ENCODE measurements at regions not wholly inside any gene's neighbourhood (a gene's known extent, or its start where the extent isn't known, plus 50 kb on each side); places are given as distances from the start of the nearest gene placed in this dataset.

- DNase-seq = no peak
- Histone ChIP-seq H3K27me3 (no peaks in the 10 kb centered on the region), H3K4me3 (no peak overlapping the region), H3K4me1 (no peaks in the 10 kb centered on the region), H3K36me3 (no peaks in the 10 kb centered on the region), H3K9me3 (replicated peaks) (0 out of 2 replicates have a peak, but pooled peaks cover 8% of the 10 kb centered on the region), H3K27ac (no peak overlapping the region)
Observed at GRCh38 chr2:104262714-104263113, 591.2 kb upstream of the POU3F3 start.

- no peaks in the 10 kb centered on the region for H3K27me3 ChIP-seq
- H3K27ac ChIP-seq = no peak overlapping the region
- no peaks in the 10 kb centered on the region; the same call in 1 of the 2 replicates for H3K9me3 ChIP-seq (replicated peaks)
- H3K4me3 ChIP-seq = no peak overlapping the region
- no peaks in the 10 kb centered on the region for H3K36me3 ChIP-seq
- H3K4me1 ChIP-seq = no peaks in the 10 kb centered on the region
- DNase-seq = no peak
Observed at GRCh38 chr2:104279646-104280045, 574.3 kb upstream of the POU3F3 start.

GRCh38 chr2:104280216-104280615, 573.7 kb upstream of the POU3F3 start:
- Histone ChIP-seq H3K4me1 (no peaks in the 10 kb centered on the region), H3K4me3 (no peak overlapping the region), H3K27me3 (no peaks in the 10 kb centered on the region), H3K27ac (no peak overlapping the region), H3K9me3 (replicated peaks) (no peaks in the 10 kb centered on the region; the same call in 1 of the 2 replicates), H3K36me3 (no peaks in the 10 kb centered on the region)
- no peak for DNase-seq

- Histone ChIP-seq H3K36me3 (no peaks in the 10 kb centered on the region), H3K27ac (no peak overlapping the region), H3K4me3 (no peak overlapping the region), H3K9me3 (replicated peaks) (no peaks in the 10 kb centered on the region), H3K27me3 (no peaks in the 10 kb centered on the region; the same call in 1 of the 2 replicates), H3K4me1 (no peaks in the 10 kb centered on the region)
- no peak for DNase-seq
Observed at GRCh38 chr2:104286841-104287240, 567.1 kb upstream of the POU3F3 start.

GRCh38 chr2:104289651-104290565, 564.0 kb upstream of the POU3F3 start:
- no peak for DNase-seq
- H3K27ac ChIP-seq = no peak overlapping the region
- H3K4me3 ChIP-seq = no peak overlapping the region
- H3K4me1 ChIP-seq = no peaks in the 10 kb centered on the region
- H3K27me3 ChIP-seq = no peaks in the 10 kb centered on the region; the same call in 1 of the 2 replicates
- H3K9me3 ChIP-seq (replicated peaks) = no peaks in the 10 kb centered on the region
- H3K36me3 ChIP-seq = no peaks in the 10 kb centered on the region

GRCh38 chr2:104290566-104290891, 563.4 kb upstream of the POU3F3 start:
- H3K36me3 ChIP-seq = no peaks in the 10 kb centered on the region
- H3K4me3 ChIP-seq = no peak overlapping the region
- DNase-seq = no peak
- no peaks in the 10 kb centered on the region for H3K9me3 ChIP-seq (replicated peaks)
- H3K27me3 ChIP-seq = no peaks in the 10 kb centered on the region; the same call in 1 of the 2 replicates
- no peak overlapping the region for H3K27ac ChIP-seq
- no peaks in the 10 kb centered on the region for H3K4me1 ChIP-seq

GRCh38 chr2:104312684-104313083, 541.2 kb upstream of the POU3F3 start:
- H3K4me3 ChIP-seq = no peak overlapping the region
- H3K27ac ChIP-seq = peak overlapping the region; percentile 22
- no peaks in the 10 kb centered on the region for H3K9me3 ChIP-seq (replicated peaks)
- no peaks in the 10 kb centered on the region for H3K36me3 ChIP-seq
- H3K27me3 ChIP-seq = no peaks in the 10 kb centered on the region
- H3K4me1 ChIP-seq = no peaks in the 10 kb centered on the region
- peak; percentile 14 to 32 for DNase-seq

GRCh38 chr2:104318001-104318665, 535.8 kb upstream of the POU3F3 start:
- peaks cover 16% of the 10 kb centered on the region for H3K4me1 ChIP-seq
- no peak overlapping the region for H3K4me3 ChIP-seq
- no peaks in the 10 kb centered on the region for H3K36me3 ChIP-seq
- H3K27me3 ChIP-seq = peaks cover 2% of the 10 kb centered on the region; the same call in 1 of the 2 replicates
- H3K9me3 ChIP-seq (replicated peaks) = no peaks in the 10 kb centered on the region
- DNase-seq = no peak
- H3K27ac ChIP-seq = no peak overlapping the region

- peaks cover 21% of the 10 kb centered on the region for H3K4me1 ChIP-seq
Observed at GRCh38 chr2:104321116-104321795, 532.7 kb upstream of the POU3F3 start.

GRCh38 chr2:104321796-104322349, 532.0 kb upstream of the POU3F3 start:
- Histone ChIP-seq H3K27me3 (peaks cover 2% of the 10 kb centered on the region; the same call in 1 of the 2 replicates), H3K27ac (peak overlapping the region; percentile 40), H3K36me3 (no peaks in the 10 kb centered on the region), H3K9me3 (replicated peaks) (no peaks in the 10 kb centered on the region), H3K4me3 (peak overlapping the region; percentile 30; the same call in 1 of the 2 replicates), H3K4me1 (peaks cover 21% of the 10 kb centered on the region)
- peak in 1 of 2 experiments; percentile 19 for DNase-seq

More at GRCh38 chr2:104321116-104321795, 532.7 kb upstream of the POU3F3 start:
- H3K9me3 ChIP-seq (replicated peaks) = no peaks in the 10 kb centered on the region
- peak; percentile 17 to 61 for DNase-seq
- peak overlapping the region; percentile 30; the same call in 1 of the 2 replicates for H3K4me3 ChIP-seq
- H3K36me3 ChIP-seq = no peaks in the 10 kb centered on the region
- H3K27ac ChIP-seq = peak overlapping the region; percentile 40
- H3K27me3 ChIP-seq = peaks cover 2% of the 10 kb centered on the region; the same call in 1 of the 2 replicates

GRCh38 chr2:104332731-104333130, 521.2 kb upstream of the POU3F3 start:
- Histone ChIP-seq H3K27me3 (no peaks in the 10 kb centered on the region), H3K9me3 (replicated peaks) (0 out of 2 replicates have a peak, but pooled peaks cover 1% of the 10 kb centered on the region), H3K4me1 (peaks cover 19% of the 10 kb centered on the region), H3K4me3 (no peak overlapping the region), H3K36me3 (no peaks in the 10 kb centered on the region), H3K27ac (peak overlapping the region; percentile 64)
- peak; percentile 83 to 91 for DNase-seq

GRCh38 chr2:104337869-104338268, 516.0 kb upstream of the POU3F3 start:
- no peak for DNase-seq
- H3K27me3 ChIP-seq = no peaks in the 10 kb centered on the region
- H3K4me1 ChIP-seq = peaks cover 11% of the 10 kb centered on the region
- H3K4me3 ChIP-seq = no peak overlapping the region
- 0 out of 2 replicates have a peak, but pooled peaks cover 2% of the 10 kb centered on the region for H3K9me3 ChIP-seq (replicated peaks)
- no peaks in the 10 kb centered on the region for H3K36me3 ChIP-seq
- H3K27ac ChIP-seq = no peak overlapping the region

GRCh38 chr2:104340162-104340561, 513.8 kb upstream of the POU3F3 start:
- no peak overlapping the region for H3K4me3 ChIP-seq
- 0 out of 2 replicates have a peak, but pooled peaks cover 2% of the 10 kb centered on the region for H3K9me3 ChIP-seq (replicated peaks)
- H3K27me3 ChIP-seq = no peaks in the 10 kb centered on the region
- no peak overlapping the region for H3K27ac ChIP-seq
- no peaks in the 10 kb centered on the region for H3K4me1 ChIP-seq
- no peaks in the 10 kb centered on the region for H3K36me3 ChIP-seq
- DNase-seq = no peak
